ENCODE measurements at regions not wholly inside any gene's neighbourhood (a gene's known extent, or its start where the extent isn't known, plus 50 kb on each side); places are given as distances from the start of the nearest gene placed in this dataset.

GRCh38 chr6:94089941-94090340, 670.6 kb upstream of the EPHA7 start:
- TF ChIP-seq EZH2 (IDR thresholded peaks at IDR 0.05; ENCODE audit: borderline replicate concordance, low read depth, low read length, severe bottlenecking) = no peak
- TF ChIP-seq MYC (IDR thresholded peaks at IDR 0.05; ENCODE audit: low read depth, low read length) = no peak
- TF ChIP-seq JUN (IDR thresholded peaks at IDR 0.05; ENCODE audit: borderline replicate concordance, insufficient read depth, insufficient read length, low read depth) = no peak
- no peak for TF ChIP-seq GATA2 (IDR thresholded peaks at IDR 0.05; ENCODE audit: insufficient read depth, insufficient read length, low read depth, low read length)
- TF ChIP-seq, protein P1, sequence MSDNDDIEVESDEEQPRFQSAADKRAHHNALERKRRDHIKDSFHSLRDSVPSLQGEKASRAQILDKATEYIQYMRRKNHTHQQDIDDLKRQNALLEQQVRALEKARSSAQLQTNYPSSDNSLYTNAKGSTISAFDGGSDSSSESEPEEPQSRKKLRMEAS (IDR thresholded peaks at IDR 0.05; ENCODE audit: insufficient read depth, insufficient read length) = no peak
- no peaks in the 10 kb centered on the region for H3K9me3 ChIP-seq (replicated peaks; ENCODE audit: control insufficient read depth, insufficient read depth, low read length)
- H3K4me1 ChIP-seq (ENCODE audit: control insufficient read depth, extremely low read depth, insufficient read depth, low read length) = no peaks in the 10 kb centered on the region
- no peaks in the 10 kb centered on the region for H3K9me1 ChIP-seq (replicated peaks; ENCODE audit: control insufficient read depth, extremely low read depth, insufficient read depth, low read length)
- H3K4me3 ChIP-seq (replicated peaks in 1 of 3; ENCODE audit: insufficient read depth in 1 of 3, low read depth in 1 of 3, low read length in 3 of 3) = no peak overlapping the region
- no peak overlapping the region for H3K27ac ChIP-seq (ENCODE audit: insufficient read depth, low read depth, low read length)
- no peak overlapping the region for H3K4me2 ChIP-seq (ENCODE audit: insufficient read depth, low read length)
- FAIRE-seq (no peak), DNase-seq (ENCODE audit: low read depth, low spot score) (no peak)
- H4K20me1 ChIP-seq (replicated peaks; ENCODE audit: control insufficient read depth, extremely low read depth, insufficient read depth, low read length) = no peaks in the 10 kb centered on the region
- H3K27me3 ChIP-seq (ENCODE audit: control insufficient read depth in 2 of 2, insufficient read depth in 2 of 2, low read length in 2 of 2) = no peaks in the 10 kb centered on the region
- no peaks in the 10 kb centered on the region for H3K79me2 ChIP-seq (ENCODE audit: control insufficient read depth, insufficient read depth, low read length)
- POLR2A ChIA-PET = no interaction called here
- CTCF ChIA-PET = no interaction called here
- H3K36me3 ChIP-seq (ENCODE audit: control insufficient read depth in 2 of 2, extremely low read depth in 1 of 2, insufficient read depth in 2 of 2, low read length in 2 of 2) = no peaks in the 10 kb centered on the region
- no TSS peak for BruUV-seq (replicated peaks)
- intact Hi-C loops (cut with micrococcal nuclease) (no loop called here), dilution Hi-C loops (cut with MboI; ENCODE audit: extremely low pct_ligation_motif_present, low sequenced_read_pairs) (no loop called here)
- no peak overlapping the region for H3K9ac ChIP-seq (replicated peaks; ENCODE audit: extremely low read depth, insufficient read depth, low read length)
- H2AFZ ChIP-seq (ENCODE audit: low read depth, low read length) = no peak overlapping the region

DNA sequence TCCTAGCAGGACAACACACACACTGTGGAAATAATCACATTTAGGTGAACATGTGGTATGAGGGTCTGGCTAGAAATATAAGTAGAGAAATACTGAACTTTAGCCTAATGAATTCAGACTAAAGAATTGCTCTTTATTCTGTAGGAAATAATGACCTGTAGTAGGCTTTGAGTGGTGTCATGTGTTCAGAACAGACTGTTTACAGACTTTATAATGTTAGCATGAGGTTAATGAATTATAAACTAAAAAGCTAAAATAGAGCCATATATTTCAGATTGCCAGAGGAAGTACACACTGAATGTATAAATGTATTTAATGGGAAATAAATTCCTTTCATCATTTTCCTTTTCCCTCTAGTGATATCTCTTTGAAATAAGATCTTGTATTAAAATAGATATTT, 669.5 kb upstream of the EPHA7 start:
- Histone ChIP-seq H3K4me1 (ENCODE audit: control insufficient read depth, extremely low read depth, insufficient read depth, low read length) (no peaks in the 10 kb centered on the region), H3K27ac (ENCODE audit: insufficient read depth, low read depth, low read length) (no peak overlapping the region), H3K9ac (replicated peaks; ENCODE audit: extremely low read depth, insufficient read depth, low read length) (no peak overlapping the region), H3K36me3 (ENCODE audit: control insufficient read depth in 2 of 2, extremely low read depth in 1 of 2, insufficient read depth in 2 of 2, low read length in 2 of 2) (no peaks in the 10 kb centered on the region), H3K9me1 (replicated peaks; ENCODE audit: control insufficient read depth, extremely low read depth, insufficient read depth, low read length) (no peaks in the 10 kb centered on the region), H4K20me1 (replicated peaks; ENCODE audit: control insufficient read depth, extremely low read depth, insufficient read depth, low read length) (no peaks in the 10 kb centered on the region), H3K4me2 (ENCODE audit: insufficient read depth, low read length) (no peak overlapping the region), H3K27me3 (ENCODE audit: control insufficient read depth in 2 of 2, insufficient read depth in 2 of 2, low read length in 2 of 2) (no peaks in the 10 kb centered on the region), H3K9me3 (replicated peaks; ENCODE audit: control insufficient read depth, insufficient read depth, low read length) (no peaks in the 10 kb centered on the region), H3K79me2 (ENCODE audit: control insufficient read depth, insufficient read depth, low read length) (no peaks in the 10 kb centered on the region), H3K4me3 (replicated peaks in 1 of 3; ENCODE audit: insufficient read depth in 1 of 3, low read depth in 1 of 3, low read length in 3 of 3) (no peak overlapping the region), H2AFZ (ENCODE audit: low read depth, low read length) (no peak overlapping the region)
- dilution Hi-C loops (cut with MboI; ENCODE audit: extremely low pct_ligation_motif_present, low sequenced_read_pairs) (no loop called here), intact Hi-C loops (cut with micrococcal nuclease) (no loop called here)
- TF ChIP-seq POLR2AphosphoS5 (IDR thresholded peaks at IDR 0.05; ENCODE audit: insufficient read depth, low read depth, low read length) = no peak
- TF ChIP-seq JUN (IDR thresholded peaks at IDR 0.05; ENCODE audit: borderline replicate concordance, insufficient read depth, insufficient read length, low read depth) = no peak
- TF ChIP-seq MYC (IDR thresholded peaks at IDR 0.05; ENCODE audit: low read depth, low read length) = no peak
- no peak for TF ChIP-seq GATA2 (IDR thresholded peaks at IDR 0.05; ENCODE audit: insufficient read depth, insufficient read length, low read depth, low read length)
- TF ChIP-seq POLR2A (IDR thresholded peaks at IDR 0.05; ENCODE audit: low read depth, low read length) = no peak
- TF ChIP-seq, protein P1 (IDR thresholded peaks at IDR 0.05; ENCODE audit: insufficient read depth, insufficient read length) = no peak
- no peak for TF ChIP-seq FOS (IDR thresholded peaks at IDR 0.05; ENCODE audit: borderline replicate concordance, insufficient read depth, low read length)
- TF ChIP-seq EZH2 (IDR thresholded peaks at IDR 0.05; ENCODE audit: borderline replicate concordance, low read depth, low read length, severe bottlenecking) = no peak
- TF ChIP-seq CTCF (IDR thresholded peaks at IDR 0.05; ENCODE audit: extremely low read depth in 1 of 2, insufficient read depth in 1 of 2, low read depth in 1 of 2, low read length in 2 of 2) = no peak
- ChIA-PET CTCF (no interaction called here), POLR2A (no interaction called here)
- FAIRE-seq (no peak), DNase-seq (ENCODE audit: low read depth, low spot score) (no peak)
- no TSS peak for BruUV-seq (replicated peaks)
